SK-N-MC (cell line): ENCODE measurements at regions not wholly inside any gene's neighbourhood (a gene's known extent, or its start where the extent isn't known, plus 50 kb on each side); places are given as distances from the start of the nearest gene placed in this dataset.
"Not testable (repeated sequence)": the region's sequence is repeated elsewhere in the genome, so short reads cannot be mapped to it uniquely, and the experiment has no call there.

Source experiments
- DNase-seq: peaks from one replicate; pipeline ENCODE4 v3.0.0-alpha.2; 2011; ENCODE audit warnings: low read depth, low spot score
- H3K27ac ChIP-seq: fragments of 200-600 bp; sonication (generic); 2 replicates; pipeline ENCODE4 v1.5.1; 2016; ENCODE audit warnings: mixed run types
- H3K36me3 ChIP-seq: fragments of 200-600 bp; sonication (generic); 2 replicates; pipeline ENCODE4 v1.6.1; 2017; ENCODE audit warnings: antibody characterized with exemption, low read length, mixed read lengths; ENCODE audit not compliant: insufficient read depth
- H3K4me3 ChIP-seq: fragments of 200-600 bp; sonication (generic); 2 replicates; pipeline ENCODE4 v1.5.1; 2016
- H3K9ac ChIP-seq: fragments of 200-600 bp; sonication (generic); 2 replicates; pipeline ENCODE4 v1.8.0; 2017; ENCODE audit warnings: mixed run types, mixed read lengths; ENCODE audit not compliant: insufficient read length
- H3K9me3 ChIP-seq: fragments of 200-600 bp; sonication (generic); 2 replicates; pipeline ENCODE4 v1.6.1; 2017; ENCODE audit warnings: low read depth, mild to moderate bottlenecking, antibody characterized with exemption, low read length, moderate library complexity, mixed read lengths

DNA sequence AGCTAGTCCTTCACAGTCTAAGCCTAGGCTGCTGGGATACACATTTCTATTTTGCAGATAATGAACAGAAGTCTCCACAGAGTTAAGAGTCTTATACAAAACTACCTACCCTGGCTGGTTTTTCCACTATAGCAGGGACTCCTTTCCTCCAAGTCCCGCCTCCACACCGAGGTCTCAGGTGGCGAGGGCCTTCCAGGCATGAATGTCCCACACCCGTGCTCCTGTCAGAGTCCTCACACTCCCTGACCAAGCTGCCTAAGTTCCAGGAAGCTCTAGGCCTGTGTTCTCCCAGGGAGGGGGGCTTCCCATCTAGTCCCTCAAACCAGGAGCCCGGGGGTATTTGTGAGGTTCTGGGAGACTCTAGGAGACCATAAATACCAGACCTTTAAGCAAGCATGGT lies 293.2 kb downstream of the BCL2L11 start:
- H3K9ac ChIP-seq, H3K27ac ChIP-seq, DNase-seq, H3K9me3 ChIP-seq, H3K36me3 ChIP-seq, H3K4me3 ChIP-seq: not testable (repeated sequence)

DNA sequence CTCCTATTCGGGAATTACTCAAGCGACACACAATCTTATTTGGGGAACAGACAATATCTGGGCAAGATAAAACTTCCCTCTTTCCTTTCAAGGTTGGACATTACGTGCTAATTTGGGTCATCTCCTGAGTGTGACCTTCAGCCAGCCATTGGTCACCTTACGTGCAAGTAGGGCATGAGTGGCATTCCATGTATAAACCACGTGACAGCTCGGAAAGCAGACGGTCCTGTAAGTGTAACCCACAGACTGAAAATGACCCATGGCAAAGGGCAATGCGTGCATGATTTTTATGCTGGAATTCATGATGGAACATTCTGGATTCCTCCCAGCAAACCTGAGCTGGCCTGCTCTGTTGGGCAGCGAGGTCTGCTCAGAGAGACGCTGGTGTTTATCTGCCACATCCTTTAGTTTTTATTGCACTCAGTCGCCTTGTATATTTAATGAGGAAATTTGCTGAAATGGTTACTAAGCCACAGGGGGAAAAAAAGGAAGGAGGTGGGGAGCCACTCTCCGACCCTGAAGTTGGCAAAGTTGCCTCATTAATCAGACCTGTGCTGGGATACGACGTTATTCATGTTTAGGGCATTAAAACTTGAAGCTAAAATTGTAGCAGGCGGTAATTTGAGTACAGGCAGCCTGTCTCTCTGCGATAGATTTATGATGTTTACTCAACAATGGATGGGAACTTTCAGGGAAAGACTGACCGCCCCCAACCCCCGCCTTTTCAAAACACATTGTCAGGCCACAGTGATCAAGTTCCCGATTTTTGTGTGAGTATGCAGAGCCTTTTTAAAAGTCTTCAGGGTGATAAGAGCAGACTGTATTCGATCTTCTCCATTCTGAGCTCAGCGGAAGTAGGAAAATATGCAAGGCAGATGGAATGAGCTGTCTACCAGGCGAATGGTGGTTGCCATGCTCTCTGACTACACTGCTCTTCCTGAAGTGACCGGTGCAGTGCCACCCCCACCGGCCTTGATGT lies 295.3 kb downstream of the BCL2L11 start:
- H3K9me3 ChIP-seq, H3K4me3 ChIP-seq, H3K27ac ChIP-seq, DNase-seq, H3K9ac ChIP-seq, H3K36me3 ChIP-seq: not testable (repeated sequence)

DNA sequence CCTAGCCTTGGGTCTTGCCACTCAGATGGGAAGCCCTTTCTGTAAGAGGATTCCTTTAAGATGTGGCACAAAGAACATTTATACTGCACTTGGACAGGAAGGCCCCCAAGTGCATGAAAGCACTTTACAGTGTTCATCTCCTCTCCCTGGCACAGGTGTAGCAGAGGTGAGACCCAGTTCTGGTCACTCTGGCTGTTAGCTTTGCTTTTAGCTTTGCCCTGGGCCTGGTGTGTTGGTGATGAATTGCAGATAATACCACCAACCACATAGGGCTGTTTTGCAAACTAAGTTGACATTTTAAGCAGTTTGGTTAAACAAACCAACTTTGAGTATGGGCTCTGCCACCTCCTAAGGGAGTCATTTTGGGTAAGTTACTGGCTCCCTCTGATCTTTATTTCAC lies 296.3 kb downstream of the BCL2L11 start:
- DNase-seq, H3K9me3 ChIP-seq, H3K9ac ChIP-seq, H3K36me3 ChIP-seq, H3K4me3 ChIP-seq, H3K27ac ChIP-seq: not testable (repeated sequence)

DNA sequence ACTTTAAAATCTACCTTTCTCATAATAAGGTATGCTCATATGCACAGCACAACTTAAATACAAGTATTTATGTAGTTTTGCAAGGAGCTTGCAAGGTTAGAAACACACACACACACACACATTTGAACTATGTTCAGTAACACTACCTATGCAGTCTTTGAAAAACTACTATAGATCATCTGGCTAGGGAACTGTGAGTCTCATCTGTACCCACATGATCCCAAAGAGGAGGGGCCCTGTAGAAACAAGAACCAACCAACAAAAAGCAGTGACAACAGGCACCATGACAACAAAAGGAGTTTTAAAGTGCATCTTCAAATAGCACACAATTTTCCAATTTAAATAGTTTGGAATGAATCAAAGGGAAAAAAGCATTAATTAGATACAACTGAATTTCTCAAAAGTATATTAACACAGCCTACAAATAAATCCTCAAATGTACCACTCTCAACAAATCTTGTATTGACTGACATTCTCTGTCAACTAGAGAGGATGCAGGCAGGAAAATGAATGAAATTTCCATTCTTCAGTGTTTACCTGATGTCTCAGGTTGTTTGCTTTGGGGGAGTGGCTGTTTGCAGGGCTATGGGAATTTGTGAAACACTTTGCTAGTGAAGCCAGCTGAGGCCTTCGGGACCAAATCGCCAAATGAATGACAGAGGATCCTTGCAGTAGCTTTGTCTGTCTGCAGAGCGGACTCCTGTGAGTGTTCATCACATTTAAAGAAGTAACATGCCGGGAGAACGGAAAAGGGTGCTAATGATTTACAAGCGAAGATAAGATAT lies 297.6 kb downstream of the BCL2L11 start:
- not testable (repeated sequence) for H3K9me3 ChIP-seq, H3K4me3 ChIP-seq, H3K27ac ChIP-seq, DNase-seq, H3K36me3 ChIP-seq, H3K9ac ChIP-seq

DNA sequence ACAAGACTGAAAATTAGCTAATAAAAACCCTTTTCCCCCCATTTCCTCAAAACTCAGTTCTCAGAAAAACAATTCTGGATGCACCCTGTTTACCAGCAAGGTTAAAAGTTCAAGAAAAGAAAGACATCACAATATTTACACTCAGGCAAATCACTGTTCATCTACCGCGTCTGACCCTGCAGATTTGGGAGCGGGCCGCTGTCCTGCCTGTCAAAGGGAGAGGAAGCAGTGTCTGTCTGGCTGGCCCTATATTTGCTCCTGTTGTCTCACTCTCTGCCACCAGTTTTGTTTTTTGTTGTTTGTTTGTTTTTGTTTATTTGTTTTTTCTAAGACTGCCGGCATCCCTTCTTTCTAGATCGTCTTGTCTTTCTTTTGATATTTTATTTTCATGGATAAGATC lies 299.4 kb downstream of the BCL2L11 start:
- H3K36me3 ChIP-seq, H3K9ac ChIP-seq, H3K27ac ChIP-seq, H3K4me3 ChIP-seq, DNase-seq, H3K9me3 ChIP-seq: not testable (repeated sequence)

DNA sequence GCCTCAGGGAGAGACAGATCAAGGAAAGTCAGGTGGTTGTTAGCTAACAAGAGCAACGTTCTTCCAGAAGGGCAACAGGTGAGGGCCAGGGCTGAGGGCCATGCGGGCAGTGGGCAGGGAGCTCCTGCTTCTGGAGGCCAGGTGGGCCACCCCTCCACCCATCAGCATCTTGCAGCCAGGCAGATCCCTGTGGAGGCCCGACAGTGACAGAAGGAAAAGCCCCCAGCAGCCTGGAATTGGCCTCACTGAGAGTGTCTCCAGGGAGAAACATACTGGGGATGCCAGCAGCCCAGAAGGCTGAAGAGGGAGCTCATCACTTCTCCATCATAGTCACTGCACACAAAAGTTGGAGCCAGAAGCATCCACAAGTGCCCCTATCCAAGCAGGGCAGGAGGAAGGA lies 300.1 kb downstream of the BCL2L11 start:
- not testable (repeated sequence) for H3K36me3 ChIP-seq, H3K4me3 ChIP-seq, H3K27ac ChIP-seq, H3K9me3 ChIP-seq, DNase-seq, H3K9ac ChIP-seq

DNA sequence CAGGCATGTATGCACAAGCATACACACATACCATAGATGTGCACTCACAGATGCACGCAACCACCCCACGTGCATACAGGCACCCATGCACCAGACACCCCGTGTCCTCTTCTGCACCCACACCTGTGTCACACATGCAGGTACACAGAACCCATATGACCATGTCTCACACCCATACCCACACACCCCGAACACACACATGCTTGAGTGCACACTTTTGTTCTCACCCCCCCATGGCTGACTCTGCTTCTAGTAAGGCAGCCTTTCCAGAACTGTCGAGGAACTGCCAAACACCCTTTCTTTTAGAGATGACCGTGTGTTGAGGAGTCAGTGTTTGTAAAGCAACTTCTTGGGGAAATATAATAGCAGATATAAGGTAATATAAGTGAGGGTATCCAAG lies 301.2 kb downstream of the BCL2L11 start:
- H3K36me3 ChIP-seq, H3K27ac ChIP-seq, H3K9me3 ChIP-seq, H3K9ac ChIP-seq, H3K4me3 ChIP-seq, DNase-seq: not testable (repeated sequence)

DNA sequence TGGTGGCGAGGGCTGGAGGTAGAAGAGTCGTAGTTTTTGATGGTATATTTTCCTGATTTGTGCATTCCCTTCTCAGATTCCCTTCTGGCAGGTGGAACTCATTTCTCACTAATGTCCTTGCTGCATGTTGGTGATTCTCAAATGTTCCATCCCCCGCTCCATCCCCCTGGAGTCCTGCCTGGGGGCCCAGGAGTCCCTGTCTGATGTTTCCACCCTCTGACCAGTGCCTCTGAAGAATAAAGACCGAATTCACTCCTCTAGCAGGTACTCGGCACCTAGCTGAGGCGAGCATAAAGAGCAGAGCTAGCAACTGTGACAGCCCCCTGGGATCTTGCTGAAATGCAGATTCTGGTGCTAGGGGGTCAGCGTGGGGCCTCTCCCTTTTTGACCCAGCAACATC lies 301.8 kb downstream of the BCL2L11 start:
- not testable (repeated sequence) for H3K9ac ChIP-seq, DNase-seq, H3K9me3 ChIP-seq, H3K36me3 ChIP-seq, H3K4me3 ChIP-seq, H3K27ac ChIP-seq

DNA sequence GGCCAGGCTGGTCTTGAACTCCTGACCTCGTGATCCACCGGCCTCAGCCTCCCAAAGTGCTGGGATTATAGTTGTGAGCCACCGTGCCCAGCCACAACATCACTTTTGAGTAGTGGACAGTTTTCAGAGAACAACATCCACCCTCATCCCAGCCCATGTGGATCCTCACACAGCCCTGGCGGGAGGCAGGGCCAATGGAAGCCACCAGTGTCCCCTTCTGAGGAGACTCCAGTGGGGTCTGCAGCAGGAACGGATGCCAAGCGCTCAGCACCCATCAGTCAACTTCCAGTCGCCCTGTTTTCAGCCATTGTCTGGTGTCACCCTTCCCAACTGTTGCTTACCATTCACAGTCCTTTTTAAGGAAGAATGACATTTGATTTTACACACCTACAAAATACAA lies 302.5 kb downstream of the BCL2L11 start:
- not testable (repeated sequence) for H3K36me3 ChIP-seq, H3K4me3 ChIP-seq, H3K9ac ChIP-seq, H3K9me3 ChIP-seq, DNase-seq, H3K27ac ChIP-seq

DNA sequence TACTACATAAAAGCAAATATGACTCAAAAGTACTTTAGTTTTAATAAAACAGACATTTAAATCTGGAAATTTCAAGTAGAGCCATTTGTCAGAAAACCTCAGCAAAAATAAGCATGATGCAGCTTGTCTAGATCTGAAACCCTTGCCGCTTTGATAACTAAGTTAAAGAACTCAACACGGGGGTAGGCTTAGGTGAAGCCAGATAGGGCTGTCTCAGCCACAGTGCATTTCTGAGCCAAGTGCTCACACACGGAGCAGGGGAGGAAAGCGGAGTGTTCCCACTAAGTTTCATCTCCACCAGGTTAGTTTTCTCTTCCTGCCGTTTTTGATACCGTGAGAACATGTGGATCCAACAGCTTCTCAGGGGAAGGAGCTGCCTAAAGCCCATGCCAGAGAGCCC lies 303.5 kb downstream of the BCL2L11 start:
- not testable (repeated sequence) for H3K9ac ChIP-seq, DNase-seq, H3K4me3 ChIP-seq, H3K27ac ChIP-seq, H3K9me3 ChIP-seq, H3K36me3 ChIP-seq

DNA sequence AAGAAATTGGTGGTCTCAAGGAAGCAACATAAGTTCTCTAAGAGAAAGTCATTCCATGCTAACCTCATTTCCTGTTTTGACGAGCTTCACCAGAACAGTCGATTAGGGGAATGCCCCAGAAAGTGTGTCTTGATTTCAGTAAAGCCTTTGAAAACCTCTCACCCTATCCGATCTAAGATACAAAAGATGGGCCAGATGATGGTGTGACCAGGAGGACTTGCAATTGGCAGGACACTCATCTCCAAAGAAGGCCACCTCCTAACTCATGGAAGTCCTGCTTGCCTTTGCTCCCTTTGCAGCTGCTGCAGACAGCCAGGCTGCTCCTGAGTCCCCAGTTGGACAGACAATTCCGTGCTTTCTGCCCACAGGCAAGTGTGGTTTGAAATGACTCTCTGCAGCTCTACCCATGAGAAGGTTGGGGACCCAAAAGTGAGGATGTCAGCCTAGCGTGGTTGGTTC lies 304.2 kb downstream of the BCL2L11 start:
- not testable (repeated sequence) for H3K9me3 ChIP-seq, H3K27ac ChIP-seq, H3K9ac ChIP-seq, DNase-seq, H3K4me3 ChIP-seq, H3K36me3 ChIP-seq

DNA sequence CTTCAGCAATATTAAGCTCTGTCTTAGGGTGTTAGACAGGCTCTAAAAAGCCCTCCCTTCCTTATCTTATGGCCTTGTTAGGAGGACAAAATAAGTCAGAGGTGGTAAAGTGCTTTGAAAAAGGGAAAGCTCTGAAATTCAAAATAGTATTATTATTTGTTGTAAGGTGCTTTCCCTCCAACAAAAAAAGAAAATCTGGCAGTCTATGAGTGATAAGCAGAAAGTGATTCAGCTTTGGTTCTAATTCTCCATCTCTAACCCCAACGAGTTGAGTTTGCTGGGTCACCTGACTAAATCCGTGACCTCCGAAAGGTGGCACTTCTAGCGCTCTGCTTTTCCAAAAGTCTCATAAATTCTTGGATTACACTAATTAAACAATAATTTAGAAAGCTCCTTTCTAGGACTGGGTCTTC lies 305.1 kb downstream of the BCL2L11 start:
- not testable (repeated sequence) for H3K36me3 ChIP-seq, H3K9ac ChIP-seq, H3K27ac ChIP-seq, H3K4me3 ChIP-seq, H3K9me3 ChIP-seq, DNase-seq

DNA sequence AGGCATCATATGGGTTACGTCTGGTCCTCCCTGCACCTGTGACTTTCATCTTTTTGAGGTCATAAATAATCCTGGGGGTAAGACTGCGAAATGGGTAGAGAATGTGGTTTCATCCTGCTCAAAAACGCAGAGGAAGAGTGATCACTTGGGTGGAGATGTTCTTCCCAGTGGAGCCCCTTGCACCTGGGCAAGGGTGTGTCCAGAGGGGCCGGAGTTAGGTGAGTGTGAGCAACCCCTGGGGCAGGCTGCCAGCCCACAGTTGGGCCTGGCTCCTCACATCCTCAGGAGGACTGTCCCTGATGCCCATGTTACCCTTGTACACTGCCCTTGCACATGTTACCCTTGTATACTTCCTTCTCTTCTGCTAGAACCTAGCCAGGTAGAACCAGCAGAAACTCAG lies 306.6 kb downstream of the BCL2L11 start:
- not testable (repeated sequence) for H3K27ac ChIP-seq, H3K9me3 ChIP-seq, H3K4me3 ChIP-seq, DNase-seq, H3K9ac ChIP-seq, H3K36me3 ChIP-seq

DNA sequence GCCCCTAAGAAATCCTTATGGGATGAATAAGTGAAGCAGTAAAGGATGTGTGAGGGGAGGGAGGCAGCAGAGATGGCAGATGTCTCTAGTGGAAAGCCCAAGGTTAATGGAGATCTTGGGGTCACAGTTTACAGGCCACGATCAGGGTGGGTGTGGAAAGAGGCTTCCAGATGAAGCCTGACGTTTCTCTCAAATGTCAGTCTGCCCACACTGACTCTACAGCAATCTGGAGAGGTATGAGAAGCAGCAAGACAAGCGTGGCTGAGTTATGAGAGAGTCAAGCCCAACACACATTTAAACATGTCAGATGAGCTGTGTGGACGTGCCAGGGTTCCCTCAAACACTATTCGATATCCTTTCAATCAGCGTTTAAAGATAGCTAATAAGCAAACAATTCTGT lies 308.2 kb downstream of the BCL2L11 start:
- H3K9ac ChIP-seq, DNase-seq, H3K27ac ChIP-seq, H3K9me3 ChIP-seq, H3K36me3 ChIP-seq, H3K4me3 ChIP-seq: not testable (repeated sequence)
